Activated CD4-positive, alpha-beta T cell treated with anti-CD3 and anti-CD28 coated beads, Interleukin-2, amount 50 U/mL, for 4 hours (primary cell): ENCODE measurements at regions not wholly inside any gene's neighbourhood (a gene's known extent, or its start where the extent isn't known, plus 50 kb on each side); places are given as distances from the start of the nearest gene placed in this dataset.

Experiments used
- DNase-seq, 2 experiments: peaks; one replicate each; pipeline ENCODE4 v3.0.0-alpha.2; 2020

DNA sequence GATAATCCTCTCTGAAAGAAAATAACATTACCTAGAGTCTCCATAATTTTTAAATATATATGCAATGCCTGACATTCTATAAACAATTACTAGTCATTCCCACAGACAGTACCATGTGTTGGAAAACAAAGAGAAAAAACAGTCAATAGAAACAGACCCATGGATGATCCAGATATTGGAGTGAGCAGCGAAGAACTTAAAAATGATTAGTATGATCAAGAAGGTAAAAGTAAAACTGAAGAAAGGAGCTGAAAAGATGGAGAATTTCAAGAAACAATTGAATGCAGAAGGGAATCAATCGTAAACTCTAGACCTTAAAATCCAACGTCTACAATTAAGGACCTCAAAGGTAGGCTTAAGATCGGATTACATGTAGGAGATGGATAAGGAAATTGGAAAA, 330.6 kb downstream of the SHANK2 start:
- DNase-seq, result no peak

DNA sequence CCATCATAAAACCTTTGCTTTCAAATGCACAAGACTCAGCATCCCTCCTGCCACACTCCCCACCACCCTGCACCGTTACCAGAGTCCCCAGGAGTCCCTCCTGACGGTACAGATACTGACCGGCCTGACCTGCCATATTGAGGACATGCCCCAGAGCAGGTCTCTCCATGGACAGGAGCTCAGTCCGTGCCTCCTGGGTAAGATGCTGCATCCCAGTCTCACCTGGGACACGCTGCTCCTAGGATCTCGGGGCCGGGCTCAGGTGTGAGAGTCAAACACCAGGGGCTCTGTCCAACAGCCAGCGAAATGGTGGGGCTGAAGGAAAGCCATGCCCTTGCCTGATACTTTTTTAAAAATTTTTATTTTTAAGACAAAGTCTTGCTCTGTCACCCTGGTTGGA, 328.3 kb downstream of the SHANK2 start:
- no peak for DNase-seq

DNA sequence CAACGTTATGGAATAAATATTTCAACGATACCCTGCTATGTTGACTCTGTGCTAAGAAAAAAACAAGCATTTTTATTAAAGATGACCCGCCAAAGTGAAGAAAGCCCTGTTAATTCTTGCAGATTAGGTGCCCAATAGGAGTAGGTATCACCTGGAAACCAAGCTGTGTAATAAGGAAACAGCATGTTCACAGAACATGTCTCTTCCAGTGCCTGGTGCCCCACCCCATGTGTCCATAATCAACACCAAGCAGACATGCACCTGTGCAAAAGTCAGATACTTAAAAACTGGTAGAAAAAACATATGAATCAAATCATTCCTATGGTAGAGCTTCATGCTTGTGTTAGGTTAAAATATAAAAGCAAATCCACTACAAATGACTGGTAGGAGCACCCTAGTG, 327.1 kb downstream of the SHANK2 start:
- DNase-seq, result no peak

DNA sequence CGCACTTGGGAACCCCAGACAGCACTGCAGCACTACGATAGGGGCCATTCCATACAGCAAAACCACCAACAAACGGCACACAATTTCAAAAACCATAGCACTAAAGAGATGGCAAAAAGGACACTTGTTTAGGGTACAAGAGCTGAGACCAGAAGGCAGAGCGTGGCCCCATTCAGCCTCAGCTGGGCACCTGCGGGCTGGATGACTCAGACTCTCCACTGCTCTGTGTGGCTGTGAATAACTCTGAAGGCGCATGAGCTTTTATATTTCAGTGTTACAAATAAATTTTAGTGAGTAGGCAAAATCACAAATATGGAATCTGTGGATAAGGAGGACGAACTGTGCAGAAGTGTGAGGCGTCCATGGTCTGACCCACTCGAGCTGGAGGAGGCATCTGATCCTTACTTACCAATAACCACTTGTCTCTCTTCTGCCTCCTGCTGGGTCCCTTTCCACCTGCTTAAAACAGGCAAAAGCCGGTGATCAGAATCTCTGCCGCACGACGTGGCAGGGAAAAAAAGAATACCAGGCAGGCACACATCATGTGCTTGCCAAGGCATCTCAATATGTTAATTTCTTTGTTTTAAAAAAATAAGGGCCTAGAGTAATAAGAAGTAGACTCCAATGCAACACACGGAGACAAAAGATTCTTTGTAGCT, 325.7 kb downstream of the SHANK2 start:
- no peak for DNase-seq

DNA sequence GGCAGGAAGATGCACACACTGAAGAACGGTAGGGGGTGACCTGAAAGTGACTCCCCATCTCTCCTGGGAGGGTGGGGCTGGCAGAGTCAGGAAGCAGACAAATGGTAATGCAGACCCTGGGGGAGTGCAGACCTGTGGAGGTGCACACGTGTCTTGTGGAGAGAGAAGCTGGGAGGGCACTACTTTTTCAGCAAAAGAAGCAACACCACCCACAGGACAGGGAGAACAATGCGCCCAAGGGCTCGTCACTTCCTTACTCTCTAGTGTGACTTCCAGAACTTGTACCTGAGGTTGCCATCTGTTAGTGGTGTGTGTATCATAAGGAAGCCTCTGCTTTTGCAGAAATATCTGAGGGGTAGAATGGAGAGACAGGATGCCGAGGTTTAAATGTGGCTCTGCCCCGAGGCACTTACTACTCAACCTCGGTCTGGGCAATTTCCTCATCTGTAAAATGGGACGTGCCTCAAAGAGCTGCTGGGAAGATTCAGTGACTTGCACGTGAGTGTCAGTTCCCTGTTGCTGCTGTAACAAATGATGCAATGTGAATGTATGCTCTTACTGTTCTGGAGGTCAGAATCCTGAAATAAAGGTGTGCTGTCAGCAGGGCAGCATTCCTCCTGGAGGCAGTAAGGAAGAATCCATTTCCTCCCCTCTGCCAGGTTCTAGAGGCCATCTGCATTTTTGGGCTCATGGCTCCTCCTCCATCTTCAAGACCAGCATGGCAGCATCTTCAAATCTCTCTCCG, 323.4 kb downstream of the SHANK2 start:
- DNase-seq, result no peak

DNA sequence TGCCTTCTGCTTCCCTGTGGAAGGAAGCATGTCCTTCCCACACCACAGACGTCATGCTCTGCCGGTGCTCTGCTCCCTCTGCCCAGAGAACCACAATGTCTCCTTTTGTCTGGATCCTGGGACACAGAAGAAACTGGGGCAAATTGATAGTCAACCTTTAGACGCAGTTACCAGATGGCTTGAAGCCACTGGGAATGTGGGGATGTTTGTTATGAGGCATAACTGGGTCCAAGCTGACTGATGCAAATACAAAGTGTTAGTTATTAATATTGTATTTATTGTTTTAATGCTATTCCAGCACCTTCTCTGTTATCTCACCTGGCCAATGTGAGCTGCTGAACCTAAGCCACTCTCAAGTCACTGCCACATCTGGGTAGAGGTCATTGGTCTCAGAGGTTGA, 322.2 kb downstream of the SHANK2 start:
- DNase-seq, result no peak

DNA sequence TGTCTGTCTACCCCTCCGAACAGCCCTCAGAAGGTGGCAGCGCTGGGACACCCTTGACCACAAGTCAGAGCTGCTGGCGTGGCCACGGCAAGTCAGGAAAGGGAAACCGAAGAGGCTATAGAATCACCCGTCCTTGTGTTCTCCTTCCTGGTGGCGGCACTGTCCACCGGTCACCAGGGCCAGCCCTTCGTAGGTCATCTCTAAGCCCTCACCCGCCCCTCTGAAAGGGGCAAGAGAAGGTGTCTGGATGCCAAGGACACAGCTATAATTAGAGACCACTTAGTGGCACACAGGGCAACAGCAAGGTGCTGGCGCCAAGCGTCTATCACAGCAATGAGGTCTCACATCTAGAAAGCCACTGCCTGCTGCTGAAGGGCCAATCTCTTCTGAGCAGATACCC, 320.9 kb downstream of the SHANK2 start:
- no peak for DNase-seq

DNA sequence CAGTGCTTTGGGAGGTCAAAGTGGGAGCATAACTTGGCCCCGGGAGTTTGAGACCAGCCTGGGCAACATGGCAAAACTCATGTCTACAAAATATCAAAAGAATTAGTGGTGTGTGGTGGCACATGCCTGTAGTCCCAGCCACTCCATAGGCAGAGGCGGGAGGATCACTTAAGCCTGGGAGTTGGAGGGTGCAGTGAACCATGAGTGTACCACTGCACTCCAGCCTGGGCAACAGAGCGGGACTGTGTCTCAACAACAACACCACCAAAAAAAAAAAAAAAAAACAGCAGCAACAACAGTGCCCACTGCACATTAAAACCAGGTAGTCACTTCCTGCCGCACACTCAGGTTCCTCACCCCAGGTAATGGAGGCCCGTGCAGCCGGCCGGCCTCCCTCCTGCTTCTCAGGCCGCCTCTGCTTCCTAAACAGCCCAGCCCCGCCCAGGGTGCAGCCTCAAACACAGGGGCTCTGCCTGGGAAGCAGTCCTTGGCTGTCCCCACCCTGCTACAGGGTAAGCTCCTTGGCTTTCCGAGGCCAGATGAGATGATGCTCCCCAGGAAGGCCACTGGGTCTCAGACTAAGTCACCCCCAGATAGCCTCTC, 318.3 kb downstream of the SHANK2 start:
- no peak for DNase-seq

DNA sequence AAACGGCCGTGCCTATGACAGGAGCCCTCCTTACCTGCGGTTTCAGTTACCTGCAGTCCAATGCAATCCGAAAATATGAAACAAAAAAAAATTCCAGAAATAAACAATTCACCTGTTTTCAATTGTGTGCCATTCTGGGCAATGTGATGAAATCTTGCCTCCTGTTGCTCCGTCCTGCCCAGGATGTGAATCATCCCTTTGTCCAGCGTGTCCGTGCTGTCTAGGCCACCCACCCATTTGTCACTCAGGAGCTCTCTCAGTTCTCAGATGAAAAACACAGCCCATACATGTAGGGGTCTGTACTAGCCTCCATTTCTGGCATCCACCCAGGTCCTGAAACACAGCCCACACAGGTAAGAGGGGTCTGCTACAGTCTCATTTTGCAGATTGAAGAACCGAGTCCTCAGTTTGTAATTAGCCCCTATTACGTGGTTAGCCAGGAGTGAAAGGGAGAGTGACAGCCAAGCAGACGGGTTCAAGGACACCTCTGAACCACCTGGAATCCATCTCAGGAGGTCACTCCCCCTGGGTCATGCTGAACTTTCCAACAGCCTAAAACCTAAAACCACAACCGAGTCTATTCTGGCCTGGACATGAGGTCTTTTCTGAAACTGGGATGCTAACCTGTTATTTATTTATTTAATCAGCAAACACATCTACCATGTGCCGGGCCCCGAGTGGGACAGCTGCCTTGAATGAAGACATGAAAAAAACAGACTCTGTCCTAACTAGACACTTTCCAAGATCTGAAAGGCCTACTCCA, 317.2 kb downstream of the SHANK2 start:
- DNase-seq, result no peak

DNA sequence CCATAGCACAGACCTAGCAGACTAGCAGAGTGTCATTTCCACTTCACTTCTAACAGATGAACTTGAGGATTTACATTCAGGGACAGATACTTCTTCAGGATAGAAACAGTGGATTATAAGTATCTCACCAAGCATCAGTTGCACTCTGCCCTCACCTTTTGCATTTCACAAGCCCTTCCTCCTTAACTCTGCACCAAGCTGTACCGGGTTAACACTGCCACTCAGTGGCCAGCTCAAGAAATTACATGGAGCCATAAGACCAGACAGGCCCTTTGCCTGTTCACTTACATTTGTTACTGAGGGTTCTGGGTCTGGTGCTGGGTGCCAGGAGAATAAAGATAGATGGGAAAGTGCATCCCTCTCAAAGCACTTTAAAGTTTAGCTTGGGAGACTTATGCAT, 309.8 kb downstream of the SHANK2 start:
- DNase-seq, result no peak

DNA sequence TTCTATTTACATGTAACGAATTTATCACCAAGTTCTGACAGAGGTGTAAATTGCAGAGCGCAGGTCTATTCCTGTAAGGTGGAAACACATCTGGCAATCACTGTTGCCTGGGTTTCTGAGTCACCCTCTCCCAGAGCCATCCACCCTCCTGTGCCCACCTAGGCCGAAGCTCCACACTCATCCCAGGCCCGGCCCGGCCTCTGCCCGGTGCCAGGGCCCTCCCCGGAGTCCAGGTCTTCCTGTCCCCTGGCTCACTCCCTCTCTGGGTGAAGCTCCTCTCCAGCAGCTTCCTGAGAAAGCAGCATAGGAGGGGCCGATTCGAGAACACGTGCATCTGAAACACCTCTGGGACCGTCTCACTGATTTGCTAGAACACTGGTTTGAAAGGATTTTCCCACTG, 308.2 kb downstream of the SHANK2 start:
- DNase-seq, result no peak

DNA sequence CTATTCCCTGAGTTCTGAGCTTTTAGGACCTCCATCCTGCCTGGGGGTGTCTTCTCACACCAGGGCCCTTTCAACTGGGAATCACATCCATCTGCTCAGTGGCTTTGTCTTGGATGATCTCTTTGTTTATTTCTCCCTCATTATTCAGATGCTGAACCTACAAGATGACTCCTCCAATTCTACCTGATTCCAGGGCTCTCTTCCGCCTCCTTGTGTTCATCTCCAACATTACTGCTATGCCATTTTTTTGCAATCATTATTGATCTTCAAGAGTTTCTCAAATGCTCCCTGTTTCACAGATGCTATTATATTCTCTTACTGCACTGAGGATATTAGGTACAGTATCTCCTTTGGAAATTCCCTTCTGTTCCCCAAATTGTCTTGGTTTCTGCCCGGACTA, 307.7 kb downstream of the SHANK2 start:
- DNase-seq, result no peak

DNA sequence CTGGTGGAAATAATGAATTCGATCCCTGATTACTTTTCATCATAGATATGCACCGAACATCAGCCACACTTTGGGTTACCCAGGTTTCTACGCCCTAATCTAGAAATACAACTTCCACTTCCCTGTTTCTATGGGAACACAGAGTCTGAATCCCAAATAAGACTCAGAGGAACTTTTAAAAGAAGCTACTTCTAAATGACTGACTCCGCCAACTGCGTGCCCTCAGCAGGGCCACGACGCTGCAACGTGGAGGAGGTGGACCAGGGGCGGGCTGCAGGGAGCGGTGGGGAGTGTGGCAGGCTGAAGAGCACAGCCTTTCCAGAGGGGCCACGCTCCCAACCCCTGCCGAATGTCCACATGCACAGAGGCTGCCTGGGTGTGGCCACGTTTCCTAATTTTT, 304.0 kb downstream of the SHANK2 start:
- DNase-seq, result no peak

DNA sequence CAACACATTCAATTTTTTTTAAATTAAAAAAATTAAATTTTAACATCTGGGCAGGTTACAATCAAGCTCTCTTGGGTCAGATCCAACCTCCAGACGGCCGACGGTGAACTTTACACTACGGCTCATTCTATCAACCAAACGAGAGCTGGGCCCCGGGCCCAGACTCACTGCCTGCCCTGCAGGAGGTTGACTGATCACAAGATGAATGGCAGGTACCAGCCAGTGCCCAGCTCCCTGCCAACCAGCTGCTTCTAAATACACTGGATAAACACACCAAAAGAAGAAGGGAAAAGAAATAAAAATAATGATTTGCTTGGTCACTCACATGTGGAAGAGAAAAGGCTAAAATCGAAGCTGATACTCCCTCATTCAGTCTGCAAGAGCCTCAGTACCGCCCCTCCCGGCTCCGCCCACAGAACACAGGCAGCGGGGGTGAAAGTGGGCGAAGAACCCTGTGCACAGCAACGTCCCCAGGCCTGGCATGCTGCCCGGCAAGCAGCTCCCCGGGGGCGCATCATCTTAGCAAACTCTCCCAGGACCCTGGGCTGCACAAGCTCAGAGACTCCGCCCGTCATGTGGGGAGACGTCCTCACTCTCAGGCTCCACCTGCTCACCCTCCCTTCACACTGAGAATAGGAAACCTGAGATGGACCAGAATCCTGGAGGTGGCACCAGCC, 303.4 kb downstream of the SHANK2 start:
- no peak for DNase-seq

DNA sequence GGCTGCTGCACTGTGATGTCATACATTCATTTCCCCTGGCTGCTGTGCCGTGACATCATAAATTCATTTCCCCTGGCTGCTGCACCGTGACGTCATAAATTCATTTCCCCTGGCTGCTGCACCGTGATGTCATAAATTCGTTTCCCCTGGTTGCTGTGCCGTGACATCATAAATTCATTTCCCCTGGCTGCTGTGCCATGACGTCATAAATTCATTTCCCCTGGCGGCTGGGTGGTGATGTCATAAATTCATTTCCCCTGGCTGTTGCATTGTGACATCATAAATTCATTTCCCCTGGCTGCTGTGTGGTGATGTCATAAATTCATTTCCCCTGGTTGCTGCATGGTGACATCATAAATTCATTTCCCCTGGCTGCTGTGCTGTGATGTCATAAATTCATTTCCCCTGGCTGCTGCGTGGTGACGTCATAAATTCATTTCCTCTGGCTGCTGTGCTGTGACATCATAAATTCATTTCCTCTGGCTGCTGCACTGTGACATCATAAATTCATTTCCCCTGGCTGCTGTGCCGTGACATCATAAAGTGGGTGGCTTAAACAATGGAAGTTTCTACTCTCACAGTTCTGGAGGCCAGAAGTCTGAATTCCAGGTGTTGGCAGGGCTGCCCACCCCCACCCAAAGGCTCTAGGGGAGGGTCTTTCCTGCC, 301.1 kb downstream of the SHANK2 start:
- no peak for DNase-seq

DNA sequence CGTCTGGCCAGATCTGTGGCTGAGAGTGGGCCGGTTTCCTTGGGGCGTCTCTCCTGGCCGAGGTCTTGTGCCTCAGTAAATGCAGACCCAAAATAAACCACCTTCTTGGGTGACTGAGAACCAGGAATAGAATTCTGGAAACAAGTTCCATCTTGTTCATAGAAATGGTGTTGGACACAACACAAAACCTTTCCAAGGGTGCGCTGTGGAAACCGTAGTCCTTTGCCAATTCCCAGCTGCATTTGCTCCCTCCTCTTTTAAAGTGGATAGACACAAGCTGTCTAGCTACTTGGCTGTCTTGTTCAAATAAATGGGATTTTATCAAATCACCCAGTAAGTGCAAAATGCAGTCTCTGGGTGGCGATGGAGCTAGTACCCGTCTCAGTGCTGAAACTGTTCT, 300.2 kb downstream of the SHANK2 start:
- DNase-seq, result no peak

DNA sequence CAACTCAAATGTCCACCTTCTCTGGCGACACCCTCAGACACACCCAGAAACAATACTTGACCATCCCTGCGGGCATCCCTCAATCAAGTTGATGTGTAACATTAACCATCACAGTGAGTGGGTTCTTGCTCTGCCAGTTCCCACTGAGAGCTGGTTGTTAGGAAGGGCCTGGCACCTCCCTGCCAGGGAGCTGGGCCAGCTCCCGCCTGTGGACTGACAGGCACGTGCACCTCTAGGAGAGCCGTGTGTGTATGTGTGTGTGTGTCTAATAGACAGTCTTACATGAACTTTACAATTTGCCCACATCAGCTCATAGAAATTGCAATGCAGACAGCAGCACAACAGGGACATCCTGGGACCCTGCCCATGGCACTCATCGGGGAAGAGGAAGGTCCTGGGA, 298.7 kb downstream of the SHANK2 start:
- DNase-seq, result no peak

DNA sequence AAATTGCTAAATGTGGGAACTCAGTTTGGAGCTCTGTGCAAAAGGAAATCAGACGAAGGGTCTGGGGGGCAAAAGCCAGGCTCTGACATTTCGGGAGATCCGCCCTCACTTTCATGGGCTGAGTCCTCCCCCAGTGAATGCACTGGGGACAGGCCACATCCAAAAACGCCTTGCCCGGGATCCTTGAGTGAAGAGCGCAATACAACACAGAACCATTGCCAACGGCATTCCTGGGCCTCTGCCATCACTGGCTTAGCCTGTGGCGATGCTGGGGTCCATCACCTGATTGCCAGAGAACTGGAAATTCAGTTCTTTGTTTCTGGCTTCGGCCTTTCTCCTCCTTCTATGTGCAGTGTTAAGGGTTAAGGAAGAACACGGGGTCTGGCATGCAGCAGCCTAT, 297.9 kb downstream of the SHANK2 start:
- DNase-seq, result no peak
